ENCODE measurements at regions not wholly inside any gene's neighbourhood (a gene's known extent, or its start where the extent isn't known, plus 50 kb on each side); places are given as distances from the start of the nearest gene placed in this dataset.
A peak's percentile ranks its signal among the peaks of the same experiment; 100 is the strongest.
"Not testable (repeated sequence)": the region's sequence is repeated elsewhere in the genome, so short reads cannot be mapped to it uniquely, and the experiment has no call there.

- H3K79me2 ChIP-seq (ENCODE audit: insufficient read depth, low read length): no peaks in the 10 kb centered on the region
- H3K4me1 ChIP-seq (ENCODE audit: insufficient read depth, low read length): no peaks in the 10 kb centered on the region
- H3K4me3 ChIP-seq (ENCODE audit: insufficient read depth, low read length): no peak overlapping the region
- H3K27ac ChIP-seq (ENCODE audit: low read depth, low read length): no peak overlapping the region
- no peak for DNase-seq (ENCODE audit: insufficient read length, low spot score, missing footprints)
- no peak for TF ChIP-seq CTCF (IDR thresholded peaks at IDR 0.05; ENCODE audit: extremely low read depth, low read depth, low read length)
- H4K20me1 ChIP-seq (ENCODE audit: insufficient read depth, low read length): no peaks in the 10 kb centered on the region
- H2AFZ ChIP-seq (ENCODE audit: low read length): no peak overlapping the region
- H3K4me2 ChIP-seq (ENCODE audit: insufficient read depth, low read length): no peak overlapping the region
- no peaks in the 10 kb centered on the region for H3K27me3 ChIP-seq (ENCODE audit: insufficient read depth, low read length)
- no peaks in the 10 kb centered on the region for H3K36me3 ChIP-seq (ENCODE audit: insufficient read depth, low read length)
- no peaks in the 10 kb centered on the region for H3K9me3 ChIP-seq (ENCODE audit: low read depth, low read length)
These were observed 56.1 kb upstream of the USP3 start for GRCh38 chr15:63448266-63448665.

- H3K79me2 ChIP-seq (ENCODE audit: insufficient read depth, low read length); H2AFZ ChIP-seq (ENCODE audit: low read length); H3K27me3 ChIP-seq (ENCODE audit: insufficient read depth, low read length); DNase-seq (ENCODE audit: insufficient read length, low spot score, missing footprints); H3K4me3 ChIP-seq (ENCODE audit: insufficient read depth, low read length); H3K4me2 ChIP-seq (ENCODE audit: insufficient read depth, low read length); H3K36me3 ChIP-seq (ENCODE audit: insufficient read depth, low read length); H3K9me3 ChIP-seq (ENCODE audit: low read depth, low read length); H3K27ac ChIP-seq (ENCODE audit: low read depth, low read length); H4K20me1 ChIP-seq (ENCODE audit: insufficient read depth, low read length); H3K4me1 ChIP-seq (ENCODE audit: insufficient read depth, low read length): not testable (repeated sequence)
These were observed 55.4 kb upstream of the USP3 start for GRCh38 chr15:63448872-63449555.

- Histone ChIP-seq H3K4me3 (ENCODE audit: insufficient read depth, low read length) (no peak overlapping the region), H4K20me1 (ENCODE audit: insufficient read depth, low read length) (no peaks in the 10 kb centered on the region), H3K9me3 (ENCODE audit: low read depth, low read length) (no peaks in the 10 kb centered on the region), H2AFZ (ENCODE audit: low read length) (no peak overlapping the region), H3K36me3 (ENCODE audit: insufficient read depth, low read length) (no peaks in the 10 kb centered on the region), H3K4me2 (ENCODE audit: insufficient read depth, low read length) (no peak overlapping the region), H3K27ac (ENCODE audit: low read depth, low read length) (no peak overlapping the region), H3K79me2 (ENCODE audit: insufficient read depth, low read length) (no peaks in the 10 kb centered on the region), H3K4me1 (ENCODE audit: insufficient read depth, low read length) (no peaks in the 10 kb centered on the region), H3K27me3 (ENCODE audit: insufficient read depth, low read length) (no peaks in the 10 kb centered on the region)
- DNase-seq (ENCODE audit: insufficient read length, low spot score, missing footprints): peak; percentile 55
- no peak for TF ChIP-seq CTCF (IDR thresholded peaks at IDR 0.05; ENCODE audit: extremely low read depth, low read depth, low read length)
These were observed 54.7 kb upstream of the USP3 start for GRCh38 chr15:63449731-63450130.

GRCh38 chr15:63450884-63451225 is 53.5 kb upstream of the USP3 start:
- DNase-seq (ENCODE audit: insufficient read length, low spot score, missing footprints): no peak
- H2AFZ ChIP-seq (ENCODE audit: low read length): no peak overlapping the region
- no peaks in the 10 kb centered on the region for H4K20me1 ChIP-seq (ENCODE audit: insufficient read depth, low read length)
- no peaks in the 10 kb centered on the region for H3K9me3 ChIP-seq (ENCODE audit: low read depth, low read length)
- H3K27me3 ChIP-seq (ENCODE audit: insufficient read depth, low read length): no peaks in the 10 kb centered on the region
- H3K79me2 ChIP-seq (ENCODE audit: insufficient read depth, low read length): no peaks in the 10 kb centered on the region
- TF ChIP-seq CTCF (IDR thresholded peaks at IDR 0.05; ENCODE audit: extremely low read depth, low read depth, low read length): no peak
- no peak overlapping the region for H3K4me2 ChIP-seq (ENCODE audit: insufficient read depth, low read length)
- H3K4me1 ChIP-seq (ENCODE audit: insufficient read depth, low read length): peaks cover under 1% of the 10 kb centered on the region
- H3K4me3 ChIP-seq (ENCODE audit: insufficient read depth, low read length): no peak overlapping the region
- H3K36me3 ChIP-seq (ENCODE audit: insufficient read depth, low read length): no peaks in the 10 kb centered on the region
- H3K27ac ChIP-seq (ENCODE audit: low read depth, low read length): no peak overlapping the region
